Stimulated activated naive B cell treated with anti-CD40 and anti-IgM and Interleukin-4, amounts not matched to agents 10 μg/mL and 1 μg/mL and 100 μg/mL, for 72 hours (primary cell): ENCODE measurements at regions not wholly inside any gene's neighbourhood (a gene's known extent, or its start where the extent isn't known, plus 50 kb on each side); places are given as distances from the start of the nearest gene placed in this dataset.

Source experiments
- ATAC-seq, 2 donors: fragments of 150-1000 bp; cut with Tn5 transposase; replicated peaks; 2 replicates each; pipeline ENCODE4 v1.10.0; 2021; ENCODE audit warnings: moderate library complexity in 1 of 2
- DNase-seq: peaks from one replicate; pipeline ENCODE4 v3.0.0; 2021
- H3K27ac Mint-ChIP-seq: one replicate; pipeline ENCODE4 v1.8.0; 2022; ENCODE audit warnings: mild to moderate bottlenecking, mixed read lengths
- H3K27me3 Mint-ChIP-seq, 2 donors: one replicate each; pipeline ENCODE4 v1.8.0; 2022; ENCODE audit warnings: mixed read lengths in 2 of 2
- H3K36me3 Mint-ChIP-seq, 2 donors: one replicate each; pipeline ENCODE4 v1.8.0; 2022; ENCODE audit warnings: mixed read lengths in 2 of 2, mild to moderate bottlenecking in 1 of 2
- H3K4me1 Mint-ChIP-seq, 2 donors: one replicate each; pipeline ENCODE4 v1.8.0; 2022; ENCODE audit warnings: mixed read lengths in 2 of 2, mild to moderate bottlenecking in 1 of 2
- H3K4me3 Mint-ChIP-seq, 2 donors: one replicate each; pipeline ENCODE4 v1.8.0; 2022; ENCODE audit warnings: mild to moderate bottlenecking in 2 of 2, mixed read lengths in 2 of 2, moderate library complexity in 1 of 2
- H3K9me3 Mint-ChIP-seq, 2 donors: one replicate each; pipeline ENCODE4 v1.8.0; 2022; ENCODE audit warnings: mixed read lengths in 2 of 2, mild to moderate bottlenecking in 1 of 2

DNA sequence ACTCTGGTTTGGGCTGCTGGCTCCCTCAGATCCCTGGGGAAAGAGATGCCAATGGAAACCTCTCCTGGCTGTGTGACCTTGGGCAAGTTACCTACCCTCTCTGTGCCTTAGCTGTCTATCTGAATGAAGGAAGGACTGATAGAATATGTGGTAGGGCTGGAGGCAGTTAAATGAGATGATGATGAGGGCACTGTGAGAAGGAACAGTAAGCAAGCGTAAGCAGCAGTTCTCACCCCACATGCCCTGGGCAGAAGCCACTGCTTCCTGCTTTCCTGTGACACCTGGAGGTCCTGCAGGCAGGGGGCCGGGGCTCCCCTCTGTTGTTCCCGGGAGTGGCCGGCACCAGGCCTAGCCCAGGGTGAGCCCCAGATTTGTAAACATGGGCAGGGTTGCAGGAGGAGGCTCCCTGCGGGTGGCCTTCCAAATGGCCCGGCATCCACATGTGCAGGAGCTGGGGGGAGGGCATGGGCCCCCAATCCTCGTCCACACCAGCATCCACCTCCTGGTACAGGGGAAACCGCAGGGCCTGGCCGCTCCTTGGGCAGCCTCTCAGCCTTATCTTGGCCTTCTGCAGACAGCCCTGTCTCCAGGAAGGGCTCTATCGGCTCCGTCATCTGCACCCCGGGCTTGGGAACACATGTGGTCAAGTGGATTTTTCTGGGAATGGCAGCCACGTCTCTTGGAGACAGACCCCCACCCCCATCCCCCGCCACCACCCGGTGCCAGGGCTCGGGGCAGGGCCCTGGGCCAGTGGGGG lies 235.6 kb upstream of the GSE1 start:
- Mint-ChIP-seq H3K4me3 (no peak overlapping the region), H3K36me3 (no peaks in the 10 kb centered on the region), H3K4me1 (peaks cover 0 to 2% of the 10 kb centered on the region in 2 donors), H3K27me3 (peaks cover 35 to 44% of the 10 kb centered on the region in 2 donors), H3K9me3 (no peaks in the 10 kb centered on the region), H3K27ac (no peak overlapping the region)
- DNase-seq (no peak), ATAC-seq (no peak)

DNA sequence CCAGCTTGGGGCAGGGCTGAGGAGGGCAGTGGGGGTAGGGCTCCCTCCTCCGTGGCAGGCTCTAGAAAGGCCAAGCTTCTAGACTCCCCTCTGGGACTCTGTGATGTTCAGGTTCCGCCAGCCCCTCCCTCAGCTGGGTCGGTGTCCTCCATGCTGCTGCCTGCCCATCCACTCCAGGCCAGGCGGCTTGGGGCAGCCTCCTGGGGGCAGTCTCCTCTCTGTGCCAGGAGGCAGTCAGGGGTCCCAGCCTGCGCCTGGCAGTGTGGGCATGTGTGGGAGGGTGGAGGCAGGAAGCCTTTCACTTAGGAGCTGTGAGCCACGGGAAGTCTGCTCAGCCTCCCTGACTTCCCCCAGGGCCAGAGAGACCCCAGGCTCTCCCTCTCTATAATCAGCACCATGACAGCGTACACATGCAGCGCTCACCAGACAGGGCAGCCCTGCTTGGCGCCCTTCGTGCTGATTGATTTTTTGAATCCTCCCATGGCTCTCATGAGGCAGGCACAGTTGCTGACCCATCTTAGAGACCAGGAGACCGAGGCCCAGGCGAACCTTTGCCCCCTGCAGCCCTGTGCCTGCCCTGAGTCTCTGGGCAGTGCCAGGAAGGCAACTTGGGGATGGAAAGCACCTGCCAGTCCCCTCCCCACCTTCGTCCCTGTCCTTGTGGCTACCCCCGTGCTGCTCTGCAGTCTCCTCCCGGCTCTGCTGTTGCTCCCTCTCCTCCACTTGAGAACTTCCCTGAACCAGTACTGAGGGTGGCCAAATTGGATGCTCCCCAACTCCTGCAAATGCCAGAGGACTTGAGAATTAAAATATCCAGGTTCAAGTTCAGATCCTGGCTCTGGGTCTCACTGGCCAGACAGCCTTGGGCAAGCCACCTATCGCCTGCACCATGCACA lies 234.7 kb upstream of the GSE1 start:
- no peak for DNase-seq
- H3K27ac Mint-ChIP-seq = no peak overlapping the region
- H3K4me1 Mint-ChIP-seq = no peaks in the 10 kb centered on the region
- H3K9me3 Mint-ChIP-seq = peaks cover 0 to 2% of the 10 kb centered on the region in 2 donors
- peaks cover 35 to 44% of the 10 kb centered on the region in 2 donors for H3K27me3 Mint-ChIP-seq
- H3K36me3 Mint-ChIP-seq = no peaks in the 10 kb centered on the region
- no peak overlapping the region for H3K4me3 Mint-ChIP-seq
- ATAC-seq = no peak

DNA sequence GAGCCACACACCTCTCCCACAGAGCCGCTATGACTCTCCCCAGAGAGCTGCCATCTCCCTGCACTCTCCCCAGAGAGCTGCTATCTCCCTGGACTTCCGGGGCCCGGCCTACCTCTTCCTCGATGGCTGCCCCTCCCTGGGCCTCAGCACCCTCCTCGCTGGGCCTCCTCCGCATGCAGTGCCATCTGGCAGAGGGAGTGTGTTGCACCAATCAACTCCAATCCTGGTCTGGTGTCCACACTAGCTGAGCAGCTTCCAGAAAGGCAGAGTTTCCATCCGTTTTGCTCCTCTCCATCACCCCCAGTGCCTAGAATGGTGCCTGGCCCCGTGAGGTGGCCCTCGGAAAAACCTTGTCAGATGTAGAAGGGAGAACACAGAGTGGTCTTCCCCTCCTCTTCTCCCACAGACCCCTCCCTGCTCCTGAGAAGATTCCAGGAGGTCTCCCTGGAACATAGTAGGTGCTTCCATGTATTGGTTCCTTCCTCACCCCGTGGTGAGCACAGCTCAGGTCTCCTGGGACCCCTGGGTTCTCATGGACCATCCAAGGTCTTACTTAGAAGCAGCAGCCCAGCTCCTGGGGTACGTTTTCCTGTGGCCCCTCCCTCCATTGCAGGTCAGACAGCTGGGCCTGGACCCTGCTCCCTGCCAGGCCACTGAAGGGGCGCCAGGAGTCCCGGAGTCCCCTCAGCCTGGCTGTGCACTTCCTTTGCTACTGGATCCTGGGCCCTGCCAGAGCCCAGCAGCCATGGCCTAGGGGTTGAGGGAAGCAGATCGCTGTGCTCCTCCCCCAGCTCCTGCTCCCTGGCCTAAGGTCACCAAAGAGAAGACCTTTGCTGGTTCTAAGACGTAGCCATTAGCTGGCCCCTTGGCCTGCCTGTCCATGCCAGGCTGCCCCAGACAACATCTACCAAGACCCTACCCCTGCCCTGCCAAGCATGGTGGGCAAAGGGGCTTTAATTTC lies 233.8 kb upstream of the GSE1 start:
- no peaks in the 10 kb centered on the region for H3K36me3 Mint-ChIP-seq
- DNase-seq (no peak), ATAC-seq (no peak)
- no peak overlapping the region for H3K4me3 Mint-ChIP-seq
- no peaks in the 10 kb centered on the region for H3K4me1 Mint-ChIP-seq
- H3K9me3 Mint-ChIP-seq = peaks cover 0 to 2% of the 10 kb centered on the region in 2 donors
- H3K27ac Mint-ChIP-seq = peak overlapping the region; percentile 57
- H3K27me3 Mint-ChIP-seq = peaks cover 35 to 44% of the 10 kb centered on the region in 2 donors

DNA sequence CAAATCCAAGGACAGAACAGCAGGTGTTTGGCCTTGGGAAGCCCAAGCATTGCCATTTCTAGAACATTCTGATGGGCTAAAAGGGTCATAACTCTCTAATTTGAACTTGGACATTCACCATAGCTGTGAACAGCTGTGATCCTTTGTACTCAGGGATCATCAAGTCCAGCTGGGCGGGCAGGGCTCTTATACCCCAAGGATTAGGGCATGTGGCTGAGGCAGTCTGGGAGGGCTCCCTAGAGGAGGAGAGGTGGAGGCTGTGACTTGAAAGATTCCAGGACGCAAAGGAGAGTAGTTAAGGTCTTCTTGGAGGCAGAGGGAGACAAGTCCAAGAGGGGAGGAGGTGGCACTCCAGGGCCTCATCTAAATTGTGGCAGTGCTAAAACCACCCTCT lies 233.1 kb upstream of the GSE1 start:
- no peaks in the 10 kb centered on the region for H3K4me1 Mint-ChIP-seq
- peaks cover 35 to 44% of the 10 kb centered on the region in 2 donors for H3K27me3 Mint-ChIP-seq
- no peak overlapping the region for H3K4me3 Mint-ChIP-seq

DNA sequence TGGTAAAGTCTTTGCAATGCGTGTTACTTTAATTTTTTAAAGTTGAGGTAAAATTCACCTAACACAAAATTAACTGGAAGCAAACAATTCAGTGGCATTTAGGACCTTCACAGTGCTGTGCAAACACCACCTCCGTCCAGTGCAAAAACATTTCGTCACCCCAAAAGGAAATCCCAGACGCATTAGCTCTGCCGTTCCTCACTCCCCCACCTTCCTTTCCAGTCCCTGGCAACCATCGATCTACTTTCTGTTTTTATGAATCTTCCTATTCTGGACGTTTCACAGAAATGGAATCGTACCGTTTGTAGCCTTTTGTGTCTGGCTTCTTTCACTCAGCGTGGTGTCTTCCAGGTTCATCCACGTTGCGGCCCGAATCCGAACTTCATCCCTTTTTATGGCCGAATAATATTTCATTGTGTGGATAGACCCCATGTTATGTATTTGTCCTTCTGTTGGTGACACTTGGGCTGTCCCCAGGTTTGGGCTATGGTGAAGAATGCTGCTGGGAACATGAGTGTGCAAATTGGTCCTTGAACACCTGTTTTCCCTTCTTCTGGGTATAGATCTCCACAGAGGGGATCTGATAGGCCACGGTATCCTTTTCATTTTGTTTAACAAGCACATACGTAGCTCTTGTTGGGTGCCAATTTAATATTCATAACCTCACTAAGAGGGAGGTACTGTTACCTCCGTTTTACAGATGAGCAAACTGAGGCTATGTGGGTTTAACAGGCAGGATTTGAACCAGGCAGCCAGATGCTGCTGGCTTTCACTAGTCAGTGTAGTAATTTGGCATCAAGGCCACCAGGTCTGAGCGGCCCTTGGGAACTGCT lies 232.0 kb upstream of the GSE1 start:
- no peak overlapping the region for H3K27ac Mint-ChIP-seq
- H3K27me3 Mint-ChIP-seq = peaks cover 35 to 44% of the 10 kb centered on the region in 2 donors
- H3K4me1 Mint-ChIP-seq = no peaks in the 10 kb centered on the region
- no peak overlapping the region for H3K4me3 Mint-ChIP-seq
- H3K9me3 Mint-ChIP-seq = peaks cover 0 to 2% of the 10 kb centered on the region in 2 donors
- DNase-seq (no peak), ATAC-seq (no peak)
- H3K36me3 Mint-ChIP-seq = no peaks in the 10 kb centered on the region

More for the DNA sequence above, 233.1 kb upstream of the GSE1 start:
- Mint-ChIP-seq H3K9me3 (peaks cover 0 to 2% of the 10 kb centered on the region in 2 donors), H3K36me3 (no peaks in the 10 kb centered on the region), H3K27ac (no peak overlapping the region)
- ATAC-seq (no peak), DNase-seq (no peak)

DNA sequence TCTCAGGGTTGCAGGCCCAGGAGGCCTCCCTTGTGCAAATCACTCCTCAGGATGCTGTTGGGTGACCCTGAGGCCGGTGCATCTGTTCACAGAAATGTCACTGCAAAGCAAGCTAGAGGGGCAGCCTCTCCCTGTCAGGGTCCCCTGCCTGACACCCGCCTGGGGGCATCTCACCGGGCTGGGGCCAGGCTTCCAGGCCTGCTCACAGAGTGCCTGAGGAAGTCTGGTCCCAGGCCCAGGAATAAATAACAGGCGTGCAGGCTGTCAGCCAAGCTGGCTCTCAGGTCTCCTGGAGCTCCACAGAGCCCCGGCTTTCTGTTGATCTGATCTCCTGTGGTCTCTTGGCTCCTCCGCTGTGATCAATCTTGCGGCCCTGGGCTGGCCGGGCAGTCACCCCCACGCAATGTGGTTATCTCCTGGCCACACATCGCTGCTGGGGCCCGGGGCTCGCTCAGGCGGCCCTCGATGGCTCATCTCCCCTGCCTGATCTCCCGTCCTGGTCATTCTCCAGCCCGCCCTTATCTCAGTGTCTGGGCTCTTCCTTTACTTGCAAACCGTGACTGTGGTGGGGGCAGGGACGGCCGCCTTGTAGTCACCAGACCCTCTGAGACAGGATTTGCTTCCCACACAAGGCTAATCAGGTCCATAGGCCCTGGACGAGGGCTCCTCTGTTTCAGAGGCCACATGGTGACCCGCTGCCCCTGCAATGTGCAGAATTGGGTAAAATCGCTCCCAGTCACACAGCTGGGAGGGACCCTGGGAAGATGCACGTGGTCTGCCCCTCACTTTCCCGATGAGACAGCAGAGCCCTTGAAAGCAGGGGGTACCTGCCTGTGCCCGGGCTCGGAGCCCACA lies 231.2 kb upstream of the GSE1 start:
- peaks cover 0 to 2% of the 10 kb centered on the region in 2 donors for H3K9me3 Mint-ChIP-seq
- no peak overlapping the region for H3K27ac Mint-ChIP-seq
- no peaks in the 10 kb centered on the region for H3K4me1 Mint-ChIP-seq
- ATAC-seq (no peak), DNase-seq (no peak)
- H3K27me3 Mint-ChIP-seq = peaks cover 27 to 40% of the 10 kb centered on the region in 2 donors
- H3K4me3 Mint-ChIP-seq = no peak overlapping the region
- H3K36me3 Mint-ChIP-seq = no peaks in the 10 kb centered on the region

DNA sequence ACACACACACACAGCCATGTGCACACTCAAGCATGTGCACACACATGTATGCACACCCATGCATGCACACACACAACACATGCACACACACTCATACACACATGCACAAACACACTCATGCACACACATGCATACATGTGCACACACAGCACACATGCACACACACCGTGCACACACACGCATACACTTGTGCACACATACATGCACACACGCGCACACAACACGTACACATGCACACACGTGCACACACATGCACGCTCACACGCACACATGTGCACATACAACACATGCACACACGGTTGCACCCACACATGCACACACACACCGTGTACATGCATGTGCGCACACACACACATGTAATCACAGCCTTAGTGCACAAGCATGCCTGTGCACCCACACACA lies 230.4 kb upstream of the GSE1 start:
- Mint-ChIP-seq H3K27me3 (peaks cover 25 to 38% of the 10 kb centered on the region in 2 donors), H3K27ac (no peak overlapping the region), H3K4me1 (no peaks in the 10 kb centered on the region)

DNA sequence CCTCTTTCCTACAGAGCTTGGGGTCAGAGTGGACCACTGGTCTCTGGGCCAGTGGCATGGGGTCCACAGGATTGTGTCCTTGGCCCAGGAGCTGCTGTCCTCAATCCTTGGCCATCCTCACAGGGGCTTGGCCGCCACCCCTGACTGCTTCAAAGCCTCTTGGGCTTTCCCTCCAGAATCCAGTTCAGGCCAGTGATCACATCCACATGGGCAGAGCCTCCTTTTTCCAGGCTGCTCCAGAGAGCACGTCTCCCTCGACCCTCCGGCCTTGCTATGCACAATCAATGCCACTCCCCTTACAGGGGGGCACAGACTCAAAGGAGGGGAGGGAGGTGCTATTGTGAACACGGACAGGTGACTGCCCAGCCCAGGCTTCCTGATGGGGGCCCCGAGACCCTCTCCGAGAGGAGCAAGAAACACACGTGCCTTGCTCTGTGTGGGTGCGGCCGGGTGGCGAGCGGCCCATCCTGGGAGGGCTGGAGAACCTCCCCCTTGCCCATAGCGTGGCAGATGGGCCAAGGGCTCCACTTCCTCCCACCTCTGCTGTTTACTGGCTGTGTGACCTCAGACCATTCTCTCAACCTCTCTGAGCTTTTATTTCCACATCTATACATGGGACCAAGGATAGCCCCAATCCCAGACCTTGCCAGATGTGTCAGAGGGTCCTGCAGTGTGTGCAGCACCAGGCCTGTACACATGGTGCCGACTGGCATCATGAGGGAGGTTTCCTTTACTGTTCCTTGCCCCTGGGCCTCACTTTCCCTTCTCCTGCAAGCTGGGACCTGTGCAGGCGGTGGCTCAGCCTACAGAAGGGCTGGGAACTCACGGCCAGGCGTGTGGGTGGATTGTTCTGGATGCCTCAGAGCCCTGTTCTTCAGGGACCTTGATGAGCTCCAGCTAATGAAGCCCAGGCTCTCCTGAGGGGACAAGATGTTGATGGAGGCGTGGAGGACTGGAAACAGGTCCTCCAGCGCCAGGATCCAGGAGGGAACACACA lies 229.0 kb upstream of the GSE1 start:
- H3K36me3 Mint-ChIP-seq = no peaks in the 10 kb centered on the region
- peaks cover 3 to 5% of the 10 kb centered on the region in 2 donors for H3K4me1 Mint-ChIP-seq
- H3K4me3 Mint-ChIP-seq = no peak overlapping the region

More for the DNA sequence above, 230.4 kb upstream of the GSE1 start:
- Mint-ChIP-seq H3K36me3 (no peaks in the 10 kb centered on the region), H3K9me3 (peaks cover 0 to 5% of the 10 kb centered on the region in 2 donors), H3K4me3 (no peak overlapping the region)
- DNase-seq = no peak
- ATAC-seq = no peak

DNA sequence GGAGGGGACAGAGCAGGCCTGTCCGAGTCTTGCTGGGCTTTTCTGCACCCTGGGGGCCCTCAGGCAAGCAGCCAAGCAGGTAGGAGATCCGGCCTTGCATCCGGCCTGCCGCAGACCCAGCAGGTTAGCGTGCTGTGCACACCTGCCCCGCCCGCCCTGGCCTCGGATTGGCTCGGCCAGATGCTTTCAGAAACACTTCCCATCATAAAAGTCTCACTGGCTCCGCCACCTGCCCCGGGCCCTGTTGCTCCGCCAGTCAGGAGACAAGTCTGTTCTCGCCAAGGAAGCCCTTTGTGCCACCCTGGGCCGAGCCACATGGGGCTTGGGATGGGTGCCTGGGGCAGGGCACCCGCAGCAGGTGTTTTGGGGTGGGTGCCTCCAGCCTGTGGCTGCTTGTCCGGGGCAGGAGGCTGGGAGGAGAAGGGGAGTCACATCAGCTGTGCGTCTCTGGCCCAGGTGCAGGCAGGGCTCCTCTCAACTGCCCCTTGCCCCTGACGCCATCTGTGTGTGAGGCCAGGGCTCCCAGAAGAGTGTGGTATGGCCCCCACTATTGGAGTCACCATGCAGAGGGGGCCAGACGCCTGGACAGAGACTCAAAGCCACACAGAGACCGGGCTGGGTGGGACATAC lies 228.2 kb upstream of the GSE1 start:
- DNase-seq = no peak
- no peak for ATAC-seq
- Mint-ChIP-seq H3K9me3 (peaks cover 0 to 6% of the 10 kb centered on the region in 2 donors), H3K27me3 (peaks cover 19 to 30% of the 10 kb centered on the region in 2 donors), H3K36me3 (no peaks in the 10 kb centered on the region), H3K27ac (no peak overlapping the region), H3K4me3 (no peak overlapping the region), H3K4me1 (peaks cover 3 to 5% of the 10 kb centered on the region in 2 donors)

More for the DNA sequence above, 229.0 kb upstream of the GSE1 start:
- H3K27ac Mint-ChIP-seq = no peak overlapping the region
- peaks cover 25 to 35% of the 10 kb centered on the region in 2 donors for H3K27me3 Mint-ChIP-seq
- H3K9me3 Mint-ChIP-seq = peaks cover 0 to 6% of the 10 kb centered on the region in 2 donors
- no peak for ATAC-seq
- DNase-seq = no peak

DNA sequence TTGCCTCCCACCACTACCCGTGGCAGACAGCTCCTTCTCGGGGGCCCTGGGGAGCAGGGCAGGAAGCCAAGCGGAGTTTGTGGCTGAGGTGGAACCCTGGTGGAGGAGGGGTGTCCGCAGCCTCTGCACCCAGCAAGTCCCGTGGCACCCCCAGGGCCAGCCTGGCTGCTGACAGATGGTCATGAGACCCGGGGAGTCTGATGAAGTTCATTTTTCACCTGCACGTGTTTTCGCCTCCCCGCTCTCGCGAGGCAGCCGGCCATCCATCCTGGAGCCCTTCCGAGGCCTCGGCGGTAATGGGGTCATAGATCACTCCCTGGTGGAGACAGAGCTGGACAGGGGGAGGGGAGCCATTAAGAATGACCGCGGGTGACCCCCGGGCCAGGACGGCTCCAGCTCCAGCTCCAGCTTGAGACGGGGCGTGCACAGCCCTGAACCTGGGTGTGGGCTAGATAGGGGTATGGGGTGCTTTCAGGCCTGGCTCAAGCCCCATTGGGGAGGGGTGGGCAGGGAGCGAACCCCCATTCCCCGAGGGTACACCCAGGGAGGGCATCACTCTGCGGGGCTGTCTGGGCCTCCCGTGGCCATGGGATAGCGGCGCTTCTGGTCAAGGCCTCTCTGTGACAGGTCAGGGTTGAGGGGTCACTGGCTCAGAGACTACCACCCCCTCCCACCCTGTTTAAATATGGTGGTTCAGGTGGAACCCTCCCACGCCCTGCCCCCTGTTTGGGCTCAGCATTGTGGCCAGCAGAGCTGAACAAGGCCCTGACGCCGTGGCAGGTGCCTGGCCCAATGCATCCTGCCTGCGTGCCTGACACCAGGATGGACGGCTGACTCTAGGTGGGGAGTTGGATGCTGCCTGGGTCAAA lies 227.4 kb upstream of the GSE1 start:
- ATAC-seq = no peak
- Mint-ChIP-seq H3K4me3 (no peak overlapping the region), H3K27ac (no peak overlapping the region), H3K9me3 (peaks cover 0 to 6% of the 10 kb centered on the region in 2 donors), H3K36me3 (no peaks in the 10 kb centered on the region), H3K4me1 (peaks cover 3 to 5% of the 10 kb centered on the region in 2 donors), H3K27me3 (peaks cover 19 to 28% of the 10 kb centered on the region in 2 donors)
- DNase-seq = no peak
